ENCODE measurements at regions not wholly inside any gene's neighbourhood (a gene's known extent, or its start where the extent isn't known, plus 50 kb on each side); places are given as distances from the start of the nearest gene placed in this dataset.

- TF ChIP-seq POLR2AphosphoS5 (IDR thresholded peaks at IDR 0.05; ENCODE audit: borderline replicate concordance, low read depth, low read length) (no peak), FOXP2 (optimal IDR thresholded peaks at IDR 0.05; ENCODE audit: control extremely low read depth, extremely low read length, insufficient read depth) (no peak)
Observed at GRCh38 chr1:2867087-2867425, 65.6 kb upstream of the TTC34 start.
